HFFc6 (cell line): ENCODE measurements at regions not wholly inside any gene's neighbourhood (a gene's known extent, or its start where the extent isn't known, plus 50 kb on each side); places are given as distances from the start of the nearest gene placed in this dataset.
"Not testable (repeated sequence)": the region's sequence is repeated elsewhere in the genome, so short reads cannot be mapped to it uniquely, and the experiment has no call there.

ENCODE experiments used
- DNase-seq: peaks from one replicate; pipeline ENCODE4 v3.0.0-alpha.2; 2018
- H3K27ac Mint-ChIP-seq: 2 replicates; pipeline ENCODE4 v1.8.0; 2020; ENCODE audit warnings: mild to moderate bottlenecking, mixed read lengths
- H3K27me3 Mint-ChIP-seq: 2 replicates; pipeline ENCODE4 v1.8.0; 2021; ENCODE audit warnings: mild to moderate bottlenecking, moderate library complexity, mixed read lengths; ENCODE audit not compliant: insufficient read depth
- H3K36me3 Mint-ChIP-seq: 2 replicates; pipeline ENCODE4 v1.8.0; 2021; ENCODE audit warnings: low read depth, mixed read lengths
- H3K4me1 Mint-ChIP-seq: 2 replicates; pipeline ENCODE4 v1.8.0; 2020; ENCODE audit warnings: low read depth, mixed read lengths
- H3K4me3 Mint-ChIP-seq: 2 replicates; pipeline ENCODE4 v1.8.0; 2020; ENCODE audit warnings: mild to moderate bottlenecking, moderate library complexity, mixed read lengths
- H3K9me3 Mint-ChIP-seq: 2 replicates; pipeline ENCODE4 v1.8.0; 2020; ENCODE audit warnings: mild to moderate bottlenecking, mixed read lengths
- TF ChIP-seq, protein P1 (sequence below): fragments of 200-600 bp; sonication (generic); IDR thresholded peaks from 2 replicates; pipeline ENCODE4 v1.5.0; 2021; ENCODE audit warnings: antibody characterized with exemption, mild to moderate bottlenecking

DNA sequence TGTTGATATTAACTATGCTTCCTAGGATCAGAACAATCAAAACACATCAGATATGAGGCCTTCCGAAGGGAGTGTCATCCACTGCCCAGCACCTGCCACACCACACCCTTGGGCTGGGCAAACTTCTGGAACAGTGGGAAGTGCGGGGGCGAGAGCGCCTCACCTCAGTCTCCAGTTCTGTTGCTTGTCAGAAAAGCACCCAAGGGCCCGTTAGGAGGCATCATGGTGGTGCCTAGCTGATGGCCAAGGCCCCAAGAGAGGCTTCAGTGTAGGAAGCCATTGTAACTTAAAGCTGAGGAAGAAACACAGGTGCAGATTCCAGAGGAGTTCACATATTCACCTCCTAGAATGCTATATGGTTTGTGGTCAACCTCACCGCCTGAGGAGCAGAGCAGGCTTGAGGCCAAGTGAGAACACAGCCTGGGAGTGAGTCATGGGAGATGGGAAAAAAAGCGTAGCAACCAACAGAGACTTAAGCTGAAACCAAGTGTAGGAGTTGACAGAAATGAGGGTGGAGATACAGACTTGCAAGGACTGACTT is 85.1 kb upstream of the ATL2 start:
- Mint-ChIP-seq H3K4me1 (peaks cover 7% of the 10 kb centered on the region), H3K27ac (no peak overlapping the region)

DNA sequence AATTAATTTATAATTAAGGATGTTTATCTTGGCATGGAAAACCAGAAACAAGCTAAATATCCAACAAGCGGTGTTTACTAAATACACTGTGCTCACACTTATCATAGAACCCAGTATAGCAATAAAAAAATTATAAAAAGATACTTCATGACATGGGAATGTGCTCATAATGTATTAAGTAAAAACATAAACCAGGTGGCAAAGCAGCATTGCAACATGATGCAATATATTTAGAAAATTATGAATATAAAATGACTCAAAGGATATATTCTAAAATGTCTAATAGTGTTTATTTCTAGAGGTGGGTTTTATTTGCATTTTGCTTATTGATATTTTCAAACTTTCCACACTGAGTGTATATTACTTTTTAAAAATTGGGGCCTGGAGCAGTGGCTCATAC is 84.4 kb upstream of the ATL2 start:
- Mint-ChIP-seq H3K27me3 (peaks cover 32% of the 10 kb centered on the region), H3K4me3 (no peak overlapping the region), H3K4me1 (peaks cover 7% of the 10 kb centered on the region), H3K27ac (no peak overlapping the region), H3K36me3 (no peaks in the 10 kb centered on the region), H3K9me3 (no peaks in the 10 kb centered on the region)
- DNase-seq = no peak
- TF ChIP-seq, protein P1, sequence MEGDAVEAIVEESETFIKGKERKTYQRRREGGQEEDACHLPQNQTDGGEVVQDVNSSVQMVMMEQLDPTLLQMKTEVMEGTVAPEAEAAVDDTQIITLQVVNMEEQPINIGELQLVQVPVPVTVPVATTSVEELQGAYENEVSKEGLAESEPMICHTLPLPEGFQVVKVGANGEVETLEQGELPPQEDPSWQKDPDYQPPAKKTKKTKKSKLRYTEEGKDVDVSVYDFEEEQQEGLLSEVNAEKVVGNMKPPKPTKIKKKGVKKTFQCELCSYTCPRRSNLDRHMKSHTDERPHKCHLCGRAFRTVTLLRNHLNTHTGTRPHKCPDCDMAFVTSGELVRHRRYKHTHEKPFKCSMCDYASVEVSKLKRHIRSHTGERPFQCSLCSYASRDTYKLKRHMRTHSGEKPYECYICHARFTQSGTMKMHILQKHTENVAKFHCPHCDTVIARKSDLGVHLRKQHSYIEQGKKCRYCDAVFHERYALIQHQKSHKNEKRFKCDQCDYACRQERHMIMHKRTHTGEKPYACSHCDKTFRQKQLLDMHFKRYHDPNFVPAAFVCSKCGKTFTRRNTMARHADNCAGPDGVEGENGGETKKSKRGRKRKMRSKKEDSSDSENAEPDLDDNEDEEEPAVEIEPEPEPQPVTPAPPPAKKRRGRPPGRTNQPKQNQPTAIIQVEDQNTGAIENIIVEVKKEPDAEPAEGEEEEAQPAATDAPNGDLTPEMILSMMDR = no peak

More for the DNA sequence above, 85.1 kb upstream of the ATL2 start:
- peak; percentile 80 for DNase-seq
- no peak overlapping the region for H3K4me3 Mint-ChIP-seq
- H3K27me3 Mint-ChIP-seq = peaks cover 28% of the 10 kb centered on the region
- H3K9me3 Mint-ChIP-seq = no peaks in the 10 kb centered on the region
- no peaks in the 10 kb centered on the region for H3K36me3 Mint-ChIP-seq
- TF ChIP-seq, protein P1 = no peak

DNA sequence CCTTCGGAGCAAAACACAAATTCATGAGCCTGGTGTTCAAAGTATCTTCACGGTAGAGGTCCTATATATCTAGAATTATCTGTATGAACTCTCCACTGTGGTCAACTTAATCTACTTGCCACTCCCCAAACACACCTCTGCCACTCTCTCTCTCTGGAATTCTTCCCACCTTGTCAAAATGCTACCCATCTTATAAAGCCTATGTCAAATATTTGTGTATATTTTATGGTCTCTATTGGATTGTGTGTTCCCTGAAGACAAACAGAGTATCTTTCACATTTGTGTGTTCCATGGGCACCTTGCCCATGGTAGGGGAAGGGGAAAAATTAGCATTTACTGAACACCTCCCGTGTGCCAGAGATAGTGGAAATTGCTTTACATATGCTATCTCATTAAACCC is 83.2 kb upstream of the ATL2 start:
- H3K9me3 Mint-ChIP-seq = no peaks in the 10 kb centered on the region
- H3K4me3 Mint-ChIP-seq = no peak overlapping the region
- no peak overlapping the region for H3K27ac Mint-ChIP-seq
- TF ChIP-seq, protein P1 = no peak
- no peaks in the 10 kb centered on the region for H3K36me3 Mint-ChIP-seq
- peaks cover 7% of the 10 kb centered on the region for H3K4me1 Mint-ChIP-seq
- peaks cover 33% of the 10 kb centered on the region for H3K27me3 Mint-ChIP-seq
- no peak for DNase-seq

DNA sequence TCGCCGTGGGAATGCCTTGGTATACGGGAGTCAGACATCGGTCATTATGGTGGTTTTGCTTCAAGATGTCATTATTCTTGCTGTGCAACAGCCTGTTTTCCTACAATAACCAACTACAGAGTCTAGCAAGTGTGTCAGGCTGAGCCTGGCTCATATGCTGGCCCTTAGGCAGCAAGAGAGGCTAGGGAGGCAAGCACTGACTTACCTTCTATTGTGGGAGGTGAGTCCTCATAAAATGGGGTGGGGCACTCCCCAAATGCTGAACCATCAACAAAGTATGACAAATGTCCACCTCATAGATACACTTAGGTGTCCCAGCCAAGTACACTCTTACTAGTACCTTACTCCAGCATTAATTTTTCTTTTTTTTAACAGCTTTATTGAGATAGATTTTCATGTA is 77.0 kb upstream of the ATL2 start:
- H3K9me3 Mint-ChIP-seq = no peaks in the 10 kb centered on the region
- TF ChIP-seq, protein P1 = no peak
- peaks cover 40% of the 10 kb centered on the region for H3K27me3 Mint-ChIP-seq
- no peak for DNase-seq
- no peak overlapping the region for H3K4me3 Mint-ChIP-seq
- H3K36me3 Mint-ChIP-seq = no peaks in the 10 kb centered on the region
- no peak overlapping the region for H3K27ac Mint-ChIP-seq
- no peaks in the 10 kb centered on the region for H3K4me1 Mint-ChIP-seq

DNA sequence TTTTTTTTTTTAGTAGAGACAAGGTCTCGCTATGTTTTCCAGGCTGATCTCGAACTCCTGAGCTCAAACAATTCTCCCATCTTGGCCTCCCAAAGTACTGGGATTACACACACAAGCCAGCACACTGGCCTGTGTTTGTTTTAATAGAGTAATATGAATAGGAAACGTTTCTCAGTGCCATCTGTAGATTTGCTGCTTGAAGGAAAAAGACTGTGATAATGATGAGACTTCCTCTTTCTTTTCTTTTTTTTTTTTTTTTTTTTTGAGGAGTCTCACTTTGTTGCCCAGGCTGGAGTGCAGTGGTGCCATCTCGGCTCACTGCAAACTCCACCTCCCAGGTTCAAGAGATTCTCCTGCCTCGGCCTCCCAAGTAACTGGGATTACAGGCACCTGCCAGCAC is 74.7 kb upstream of the ATL2 start:
- peaks cover 29% of the 10 kb centered on the region for H3K27me3 Mint-ChIP-seq
- DNase-seq, H3K4me3 Mint-ChIP-seq, H3K9me3 Mint-ChIP-seq, H3K36me3 Mint-ChIP-seq, H3K4me1 Mint-ChIP-seq, H3K27ac Mint-ChIP-seq: not testable (repeated sequence)

DNA sequence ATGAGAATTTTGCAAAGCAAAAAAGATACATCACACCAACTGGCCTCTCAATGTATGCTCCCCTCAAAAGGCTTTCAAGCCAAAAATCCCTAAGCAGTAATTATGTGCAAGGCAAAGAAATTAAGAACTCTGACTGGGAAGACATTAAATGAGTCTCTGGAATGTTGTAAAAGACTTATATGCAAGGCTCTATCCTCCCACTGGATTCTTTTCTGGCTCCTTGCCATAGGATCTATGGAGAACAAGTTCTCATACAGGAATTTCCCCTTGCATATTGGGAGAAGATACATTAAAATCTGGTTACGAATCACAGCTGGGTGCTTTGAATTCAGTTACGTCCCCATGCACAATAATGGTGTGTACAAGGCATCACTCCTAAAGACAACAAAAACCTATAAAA is 73.4 kb upstream of the ATL2 start:
- H3K9me3 Mint-ChIP-seq = no peaks in the 10 kb centered on the region
- peaks cover 34% of the 10 kb centered on the region for H3K27me3 Mint-ChIP-seq
- no peaks in the 10 kb centered on the region for H3K36me3 Mint-ChIP-seq

More for the DNA sequence above, 73.4 kb upstream of the ATL2 start:
- Mint-ChIP-seq H3K4me3 (no peak overlapping the region), H3K4me1 (no peaks in the 10 kb centered on the region), H3K27ac (no peak overlapping the region)
- TF ChIP-seq, protein P1 = no peak
- DNase-seq = no peak
